HG03064 (cell line): ENCODE measurements at regions not wholly inside any gene's neighbourhood (a gene's known extent, or its start where the extent isn't known, plus 50 kb on each side); places are given as distances from the start of the nearest gene placed in this dataset.
"Not testable (repeated sequence)": the region's sequence is repeated elsewhere in the genome, so short reads cannot be mapped to it uniquely, and the experiment has no call there.

Experiments used
- ATAC-seq: cut with Tn5 transposase; IDR thresholded peaks from one replicate; pipeline ENCODE4 v1.9.1; 2021; ENCODE audit warnings: low read depth; ENCODE audit not compliant: unreplicated experiment

- ATAC-seq: no peak
These were observed 262.5 kb downstream of the BTBD3 start for GRCh38 chr20:12180107-12180661.

- ATAC-seq: no peak
These were observed 280.6 kb downstream of the BTBD3 start for GRCh38 chr20:12198281-12198680.

GRCh38 chr20:12199703-12200102 lies 282.0 kb downstream of the BTBD3 start:
- no peak for ATAC-seq

- ATAC-seq: no peak
These were observed 283.7 kb downstream of the BTBD3 start for GRCh38 chr20:12201289-12201991.

- ATAC-seq: no peak
These were observed 285.7 kb downstream of the BTBD3 start for GRCh38 chr20:12203399-12203798.

- ATAC-seq: no peak
These were observed 286.3 kb downstream of the BTBD3 start for GRCh38 chr20:12203981-12204380.

GRCh38 chr20:12207875-12208274 lies 290.2 kb downstream of the BTBD3 start:
- ATAC-seq: no peak

- no peak for ATAC-seq
These were observed 292.9 kb downstream of the BTBD3 start for GRCh38 chr20:12210591-12210990.

- no peak for ATAC-seq
These were observed 293.7 kb downstream of the BTBD3 start for GRCh38 chr20:12211361-12211760.

GRCh38 chr20:12217382-12217781 lies 299.7 kb downstream of the BTBD3 start:
- no peak for ATAC-seq

- no peak for ATAC-seq
These were observed 302.1 kb downstream of the BTBD3 start for GRCh38 chr20:12219798-12220197.

- ATAC-seq: no peak
These were observed 305.4 kb downstream of the BTBD3 start for GRCh38 chr20:12223057-12223456.

GRCh38 chr20:12225898-12226297 lies 308.2 kb downstream of the BTBD3 start:
- ATAC-seq: no peak

- no peak for ATAC-seq
These were observed 312.2 kb downstream of the BTBD3 start for GRCh38 chr20:12229891-12230290.

GRCh38 chr20:12237772-12238171 lies 320.1 kb downstream of the BTBD3 start:
- ATAC-seq: no peak

GRCh38 chr20:12241065-12241464 lies 323.4 kb downstream of the BTBD3 start:
- ATAC-seq: no peak

- no peak for ATAC-seq
These were observed 325.6 kb downstream of the BTBD3 start for GRCh38 chr20:12243327-12243726.

- ATAC-seq: no peak
These were observed 330.8 kb downstream of the BTBD3 start for GRCh38 chr20:12248481-12248880.

- not testable (repeated sequence) for ATAC-seq
These were observed 333.0 kb downstream of the BTBD3 start for GRCh38 chr20:12250661-12251060.

GRCh38 chr20:12252793-12253192 lies 335.1 kb downstream of the BTBD3 start:
- no peak for ATAC-seq

GRCh38 chr20:12255461-12255970 lies 337.8 kb downstream of the BTBD3 start:
- ATAC-seq: no peak

GRCh38 chr20:12256806-12257205 lies 339.1 kb downstream of the BTBD3 start:
- no peak for ATAC-seq
